ENCODE measurements at regions not wholly inside any gene's neighbourhood (a gene's known extent, or its start where the extent isn't known, plus 50 kb on each side); places are given as distances from the start of the nearest gene placed in this dataset.

GRCh38 chr1:234683127-234683860 lies 73.3 kb upstream of the IRF2BP2 start (continued):
- no peak for TF ChIP-seq SALL2 (tag by site-specific recombination; IDR thresholded peaks at IDR 0.05; ENCODE audit: borderline replicate concordance)

GRCh38 chr1:234681990-234682389 lies 72.0 kb upstream of the IRF2BP2 start:
- ChIA-PET CTCF (interaction anchor here (0.6 kb wide), 1 partner anchor 31 kb away, joined by 3 read pairs; no protein-coding TSS in a partner anchor), POLR2A (no interaction called here)

GRCh38 chr1:234681065-234681464 lies 71.1 kb upstream of the IRF2BP2 start:
- H3K9me3 ChIP-seq (ENCODE audit: control insufficient read depth, insufficient read depth, low read depth, low read length): no peaks in the 10 kb centered on the region
- no peaks in the 10 kb centered on the region for H3K36me3 ChIP-seq (ENCODE audit: control insufficient read depth in 2 of 2, insufficient read depth in 1 of 2, low read length in 2 of 2)
- POLR2A ChIA-PET: no interaction called here
- H3K4me3 ChIP-seq (ENCODE audit: low read depth, low read length): no peak overlapping the region
- CTCF ChIA-PET: no interaction called here
- H3K27ac ChIP-seq (ENCODE audit: extremely low read depth, low read depth, low read length): no peak overlapping the region
- TF ChIP-seq ZNF654 (tag by site-specific recombination; IDR thresholded peaks at IDR 0.05; ENCODE audit: low read depth) (no peak), ZBTB44 (tag by site-specific recombination; IDR thresholded peaks at IDR 0.05) (no peak), ZNF76 (tag by site-specific recombination; IDR thresholded peaks at IDR 0.05; ENCODE audit: borderline replicate concordance, low read depth) (no peak), ZNF548 (tag by site-specific recombination; IDR thresholded peaks at IDR 0.05) (no peak)
- no peaks in the 10 kb centered on the region for H3K4me1 ChIP-seq (ENCODE audit: control insufficient read depth, insufficient read depth, low read length)

More at GRCh38 chr1:234681990-234682389, 72.0 kb upstream of the IRF2BP2 start:
- no peaks in the 10 kb centered on the region for H3K9me3 ChIP-seq (ENCODE audit: control insufficient read depth, insufficient read depth, low read depth, low read length)
- TF ChIP-seq ZBTB21 (tag by site-specific recombination; IDR thresholded peaks at IDR 0.05) (0 out of 2 replicates have a peak, but pooled peaks have one; percentile 22), ZNF624 (tag by site-specific recombination; IDR thresholded peaks at IDR 0.05) (0 out of 2 replicates have a peak, but pooled peaks have one; percentile 65), ZBTB17 (tag by site-specific recombination; IDR thresholded peaks at IDR 0.05) (0 out of 2 replicates have a peak, but pooled peaks have one; percentile 18), ZNF837 (tag by site-specific recombination; IDR thresholded peaks at IDR 0.05) (no peak), ZNF600 (tag by site-specific recombination; IDR thresholded peaks at IDR 0.05) (peak; percentile 56)
- no peak overlapping the region for H3K4me3 ChIP-seq (ENCODE audit: low read depth, low read length)
- H3K27ac ChIP-seq (ENCODE audit: extremely low read depth, low read depth, low read length): no peak overlapping the region
- H3K4me1 ChIP-seq (ENCODE audit: control insufficient read depth, insufficient read depth, low read length): no peaks in the 10 kb centered on the region
- no peaks in the 10 kb centered on the region for H3K36me3 ChIP-seq (ENCODE audit: control insufficient read depth in 2 of 2, insufficient read depth in 1 of 2, low read length in 2 of 2)

GRCh38 chr1:234680331-234680904 lies 70.4 kb upstream of the IRF2BP2 start:
- POLR2A ChIA-PET: no interaction called here
- H3K36me3 ChIP-seq (ENCODE audit: control insufficient read depth in 2 of 2, insufficient read depth in 1 of 2, low read length in 2 of 2): no peaks in the 10 kb centered on the region
- CTCF ChIA-PET: no interaction called here
- H3K4me3 ChIP-seq (ENCODE audit: low read depth, low read length): no peak overlapping the region
- no peaks in the 10 kb centered on the region for H3K4me1 ChIP-seq (ENCODE audit: control insufficient read depth, insufficient read depth, low read length)
- no peaks in the 10 kb centered on the region for H3K9me3 ChIP-seq (ENCODE audit: control insufficient read depth, insufficient read depth, low read depth, low read length)
- H3K27ac ChIP-seq (ENCODE audit: extremely low read depth, low read depth, low read length): no peak overlapping the region
- TF ChIP-seq YY1 (tag by site-specific recombination; IDR thresholded peaks at IDR 0.05) (no peak), ZNF148 (tag by site-specific recombination; IDR thresholded peaks at IDR 0.05; ENCODE audit: borderline replicate concordance) (0 out of 2 replicates have a peak, but pooled peaks have one; percentile 68), ZNF776 (tag by site-specific recombination; IDR thresholded peaks at IDR 0.05; ENCODE audit: borderline replicate concordance) (peak; percentile 86; the same call in 1 of the 2 replicates), ZNF366 (tag by site-specific recombination; conservative IDR thresholded peaks at IDR 0.05) (peak; percentile 99), ZNF221 (tag by site-specific recombination; IDR thresholded peaks at IDR 0.05; ENCODE audit: borderline replicate concordance) (no peak), ZNF223 (tag by site-specific recombination; IDR thresholded peaks at IDR 0.05) (no peak), ZNF404 (tag by site-specific recombination; IDR thresholded peaks at IDR 0.05) (no peak), PRDM1 (tag by site-specific recombination; IDR thresholded peaks at IDR 0.05) (peak; percentile 99), ZFP3 (tag by site-specific recombination; IDR thresholded peaks at IDR 0.05; ENCODE audit: low read depth) (no peak), ZNF280D (tag by site-specific recombination; IDR thresholded peaks at IDR 0.05) (no peak), ZNF785 (tag by site-specific recombination; IDR thresholded peaks at IDR 0.05) (no peak)

Data from HEK293 (cell line).